Spleen (tissue), 7 donors: ENCODE measurements at regions not wholly inside any gene's neighbourhood (a gene's known extent, or its start where the extent isn't known, plus 50 kb on each side); places are given as distances from the start of the nearest gene placed in this dataset.

Experiments
- CTCF ChIP-seq, 11 experiments: fragments of 200-600 bp in 7 of 11; fragments of 450-650 bp in 4 of 11; sonication (generic) in 4 of 11; IDR thresholded peaks in 8 of 11; conservative IDR thresholded peaks in 3 of 11; 1 replicate in 7 of 11; 2 replicates in 4 of 11; pipeline versions ENCODE4 v1.4.0 to v1.8.0; 2016 to 2021; ENCODE audit warnings: antibody characterized with exemption in 11 of 11, inconsistent platforms in 4 of 11, mild to moderate bottlenecking in 1 of 11
- POLR2A ChIP-seq, 3 donors: fragments of 450-650 bp; IDR thresholded peaks; one replicate each; pipeline ENCODE4 v1.5.1; 2017; ENCODE audit warnings: antibody characterized with exemption in 3 of 3, mild to moderate bottlenecking in 1 of 3
- POLR2AphosphoS5 ChIP-seq, 3 donors: sonication (generic); formaldehyde crosslinking; IDR thresholded peaks; one replicate each; pipeline ENCODE4 v1.5.1; 2017; ENCODE audit warnings: antibody characterized with exemption in 3 of 3
- donor health status: DM: no; HTN: no; CAD: no; lungs with moderate emphysema.
- donor health status: DM: no; HTN: no; CAD: no.
- donor health status: DM: no; HTN: no; CAD: no.

- TF ChIP-seq POLR2A (IDR thresholded peaks at IDR 0.05) (no peak), CTCF (IDR thresholded peaks at IDR 0.05 in 8 of 11, conservative IDR thresholded peaks at IDR 0.05 in 3 of 11) (no peak), POLR2AphosphoS5 (IDR thresholded peaks at IDR 0.05) (no peak)
Observed at GRCh38 chr2:66762761-66763160, 327.8 kb downstream of the MEIS1 start.
